ENCODE measurements at regions not wholly inside any gene's neighbourhood (a gene's known extent, or its start where the extent isn't known, plus 50 kb on each side); places are given as distances from the start of the nearest gene placed in this dataset.

GRCh38 chr15:46441294-46442062, 806.6 kb downstream of the SQOR start:
- intact Hi-C loops (cut with DNase I): no loop called here
- DNase-seq: no peak

GRCh38 chr15:46442184-46442583, 807.4 kb downstream of the SQOR start:
- DNase-seq: peak in 1 of 42 donors; percentile 8
- intact Hi-C loops (cut with DNase I): no loop called here

- intact Hi-C loops (cut with DNase I): no loop called here
- DNase-seq: no peak
These were observed 808.2 kb downstream of the SQOR start for GRCh38 chr15:46442901-46443590.

- no peak for DNase-seq
- intact Hi-C loops (cut with DNase I): no loop called here
These were observed 815.4 kb downstream of the SQOR start for GRCh38 chr15:46450112-46450809.

GRCh38 chr15:46450810-46451182, 816.0 kb downstream of the SQOR start:
- intact Hi-C loops (cut with DNase I): no loop called here
- DNase-seq: no peak

GRCh38 chr15:46452297-46452820, 817.5 kb downstream of the SQOR start:
- no peak for DNase-seq
- intact Hi-C loops (cut with DNase I): no loop called here

GRCh38 chr15:46456456-46456855, 821.6 kb downstream of the SQOR start:
- intact Hi-C loops (cut with DNase I): no loop called here
- DNase-seq: peak in 24 of 42 donors; percentile 4 to 66 (median 29)

- DNase-seq: no peak
- intact Hi-C loops (cut with DNase I): no loop called here
These were observed 825.7 kb downstream of the SQOR start for GRCh38 chr15:46460431-46461094.

GRCh38 chr15:46461416-46461815, 826.6 kb downstream of the SQOR start:
- peak in 1 of 42 donors; percentile 22 for DNase-seq
- intact Hi-C loops (cut with DNase I): no loop called here

- intact Hi-C loops (cut with DNase I): no loop called here
These were observed 832.2 kb downstream of the SQOR start for GRCh38 chr15:46467041-46467440.

GRCh38 chr15:46471096-46471495, 836.3 kb downstream of the SQOR start:
- intact Hi-C loops (cut with DNase I): no loop called here
- no peak for DNase-seq

More at GRCh38 chr15:46467041-46467440, 832.2 kb downstream of the SQOR start:
- no peak for DNase-seq

GRCh38 chr15:46489276-46489675, 854.4 kb downstream of the SQOR start:
- intact Hi-C loops (cut with DNase I): no loop called here
- no peak for DNase-seq

GRCh38 chr15:46496491-46497115, 861.8 kb downstream of the SQOR start:
- no peak for DNase-seq
- intact Hi-C loops (cut with DNase I): no loop called here

GRCh38 chr15:46502667-46503066, 867.8 kb downstream of the SQOR start:
- intact Hi-C loops (cut with DNase I): no loop called here
- DNase-seq: no peak

GRCh38 chr15:46518381-46518780, 883.6 kb downstream of the SQOR start:
- DNase-seq: no peak
- intact Hi-C loops (cut with DNase I): no loop called here

GRCh38 chr15:46523701-46524100, 888.9 kb downstream of the SQOR start:
- no peak for DNase-seq
- intact Hi-C loops (cut with DNase I): no loop called here

- intact Hi-C loops (cut with DNase I): no loop called here
These were observed 891.3 kb downstream of the SQOR start for GRCh38 chr15:46525984-46526725.

GRCh38 chr15:46526726-46527110, 891.9 kb downstream of the SQOR start:
- intact Hi-C loops (cut with DNase I): no loop called here
- no peak for DNase-seq

More at GRCh38 chr15:46525984-46526725, 891.3 kb downstream of the SQOR start:
- DNase-seq: no peak
